HL-60 (cell line): ENCODE measurements at regions not wholly inside any gene's neighbourhood (a gene's known extent, or its start where the extent isn't known, plus 50 kb on each side); places are given as distances from the start of the nearest gene placed in this dataset.
"Not testable (repeated sequence)": the region's sequence is repeated elsewhere in the genome, so short reads cannot be mapped to it uniquely, and the experiment has no call there.

Experiments
- DNase-seq, 2 experiments: peaks; one replicate each; pipeline ENCODE4 v3.0.0-alpha.2; 2010 to 2020; ENCODE audit warnings: low read depth in 1 of 2, low spot score in 1 of 2
- H3K27ac ChIP-seq: fragments of 250-450 bp; sonication (Bioruptor Pico); replicated peaks from 2 replicates; pipeline ENCODE4 v1.5.1; 2020; ENCODE audit warnings: mild to moderate bottlenecking, moderate library complexity
- H3K27me3 ChIP-seq: fragments of 250-450 bp; sonication (Bioruptor Pico); 2 replicates; pipeline ENCODE4 v1.5.1; 2021; ENCODE audit warnings: mild to moderate bottlenecking, moderate library complexity; ENCODE audit not compliant: insufficient read depth, poor library complexity, severe bottlenecking
- H3K4me3 ChIP-seq: replicated peaks from 2 replicates; pipeline ENCODE4 v1.5.1; 2011; ENCODE audit warnings: mild to moderate bottlenecking, control low read depth, low read length; ENCODE audit not compliant: insufficient read depth
- CTCF ChIP-seq: IDR thresholded peaks from one replicate; pipeline ENCODE4 v1.5.1; 2011; ENCODE audit warnings: low read length, control low read depth, inconsistent platforms; ENCODE audit not compliant: insufficient read depth
- GABPA ChIP-seq: IDR thresholded peaks from 2 replicates; pipeline ENCODE4 v1.6.1; 2012; ENCODE audit warnings: low read depth
- POLR2AphosphoS5 ChIP-seq: IDR thresholded peaks from 2 replicates; pipeline ENCODE4 v1.6.1; 2012; ENCODE audit warnings: low read depth
- REST ChIP-seq: IDR thresholded peaks from 2 replicates; pipeline ENCODE4 v1.6.1; 2012; ENCODE audit warnings: low read depth; ENCODE audit not compliant: insufficient replicate concordance
- SPI1 ChIP-seq: IDR thresholded peaks from 2 replicates; pipeline ENCODE4 v1.6.1; 2012; ENCODE audit warnings: low read depth, mild to moderate bottlenecking, borderline replicate concordance

GRCh38 chr5:127196042-127196441 lies 94.6 kb upstream of the MEGF10 start:
- Histone ChIP-seq H3K4me3 (no peak overlapping the region), H3K27me3 (no peaks in the 10 kb centered on the region), H3K27ac (no peak overlapping the region)
- TF ChIP-seq POLR2AphosphoS5 (no peak), SPI1 (no peak), CTCF (no peak), GABPA (no peak), REST (no peak)
- DNase-seq: no peak

- not testable (repeated sequence) for H3K4me3 ChIP-seq, DNase-seq, H3K27ac ChIP-seq, H3K27me3 ChIP-seq
Observed at GRCh38 chr5:127197402-127198167, 93.0 kb upstream of the MEGF10 start.

GRCh38 chr5:127202738-127203137 lies 87.9 kb upstream of the MEGF10 start:
- not testable (repeated sequence) for H3K27ac ChIP-seq, H3K27me3 ChIP-seq, H3K4me3 ChIP-seq, DNase-seq

GRCh38 chr5:127203818-127204217 lies 86.8 kb upstream of the MEGF10 start:
- TF ChIP-seq GABPA: no peak
- no peak for TF ChIP-seq POLR2AphosphoS5
- TF ChIP-seq SPI1: no peak
- TF ChIP-seq CTCF: no peak
- TF ChIP-seq REST: no peak
- Histone ChIP-seq H3K4me3 (no peak overlapping the region), H3K27me3 (no peaks in the 10 kb centered on the region), H3K27ac (no peak overlapping the region)
- DNase-seq: no peak

GRCh38 chr5:127205147-127205546 lies 85.4 kb upstream of the MEGF10 start:
- TF ChIP-seq CTCF: no peak
- no peak for TF ChIP-seq REST

More at GRCh38 chr5:127205147-127205546, 85.4 kb upstream of the MEGF10 start:
- Histone ChIP-seq H3K27me3 (no peaks in the 10 kb centered on the region), H3K27ac (no peak overlapping the region), H3K4me3 (no peak overlapping the region)
- no peak for DNase-seq
